HG02678 (cell line): ENCODE measurements at regions not wholly inside any gene's neighbourhood (a gene's known extent, or its start where the extent isn't known, plus 50 kb on each side); places are given as distances from the start of the nearest gene placed in this dataset.
A peak's percentile ranks its signal among the peaks of the same experiment; 100 is the strongest.
"Not testable (repeated sequence)": the region's sequence is repeated elsewhere in the genome, so short reads cannot be mapped to it uniquely, and the experiment has no call there.

ENCODE experiments used
- ATAC-seq: cut with Tn5 transposase; IDR thresholded peaks from one replicate; pipeline ENCODE4 v1.9.1; 2021; ENCODE audit warnings: mild to moderate bottlenecking, moderate library complexity; ENCODE audit not compliant: unreplicated experiment

DNA sequence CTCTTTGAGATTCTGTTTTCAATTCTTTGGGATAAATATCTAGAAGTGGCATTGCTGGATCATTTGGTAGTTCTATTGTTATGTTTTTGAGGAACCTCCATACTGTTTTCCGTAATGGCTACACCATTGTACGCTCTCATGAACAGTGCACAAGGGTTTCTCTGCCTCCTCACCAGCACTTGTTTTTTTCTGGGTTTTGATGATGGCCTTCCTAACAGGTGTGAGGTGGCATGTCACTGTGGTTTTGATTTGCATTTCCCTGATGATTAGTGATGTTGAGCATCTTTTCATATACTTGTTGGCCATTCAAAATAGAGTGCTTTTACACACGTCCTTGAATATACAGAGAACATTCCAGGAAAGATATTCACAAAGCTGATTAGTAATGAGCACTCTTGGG lies 86.8 kb upstream of the ADORA2B start:
- not testable (repeated sequence) for ATAC-seq

DNA sequence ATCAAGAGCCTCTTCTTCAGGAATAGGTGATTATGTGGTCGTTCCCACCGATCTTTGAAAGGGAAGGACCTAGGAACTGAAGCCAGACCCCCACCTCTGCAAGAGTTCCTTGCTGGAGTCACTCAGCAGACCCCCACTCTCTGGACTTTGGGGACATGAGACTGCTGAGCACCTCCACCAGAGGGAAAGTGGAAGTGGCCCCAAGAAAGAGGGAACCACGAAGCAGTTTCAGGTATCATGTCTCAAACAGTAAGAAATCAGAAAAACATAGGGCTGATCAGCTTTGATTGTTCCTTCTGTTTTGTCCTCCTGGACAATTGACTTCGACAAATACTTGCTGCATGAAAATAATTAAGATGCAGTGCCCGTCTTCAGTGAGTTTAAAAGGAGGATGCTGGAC lies 84.2 kb upstream of the ADORA2B start:
- ATAC-seq, result peak; percentile 42

DNA sequence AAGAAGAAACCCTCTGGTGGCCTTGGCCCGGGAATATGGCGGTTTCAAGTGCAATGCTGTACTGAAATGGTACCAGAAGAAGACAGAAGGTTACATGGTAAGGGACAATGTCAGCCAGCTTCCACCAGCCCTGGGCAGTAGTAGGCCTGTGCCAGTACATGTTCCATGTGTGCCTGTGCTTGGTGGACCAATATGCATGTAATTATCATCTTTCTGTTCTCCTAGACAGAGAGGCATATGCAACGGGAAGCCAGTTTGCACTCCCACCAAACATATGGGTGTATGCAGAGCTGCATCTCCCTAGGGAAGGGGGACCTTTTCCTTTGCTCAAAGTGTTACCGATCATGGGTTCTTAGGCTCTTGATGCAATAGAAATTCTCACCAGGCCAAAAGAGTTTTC lies 80.9 kb upstream of the ADORA2B start:
- ATAC-seq, result not testable (repeated sequence)

DNA sequence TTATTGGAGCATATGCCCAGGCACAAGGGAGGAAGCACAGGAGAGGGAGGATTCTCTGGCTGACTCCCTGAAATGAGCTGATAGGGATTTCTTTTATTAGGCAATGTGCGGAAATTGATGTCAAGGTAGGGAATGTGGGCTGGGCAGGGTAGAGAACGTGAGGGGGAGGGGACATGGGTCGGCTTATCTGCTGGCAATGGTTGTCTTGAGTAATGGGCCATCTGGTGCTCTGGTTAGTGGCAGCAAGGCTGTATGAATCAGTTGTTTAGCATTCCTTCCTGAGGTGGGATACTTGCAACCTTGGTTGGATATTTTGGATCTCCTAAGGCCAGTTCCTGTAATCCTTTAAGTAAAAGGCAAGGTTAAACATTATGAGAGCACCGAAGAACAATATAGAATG lies 80.5 kb upstream of the ADORA2B start:
- ATAC-seq, result not testable (repeated sequence)

DNA sequence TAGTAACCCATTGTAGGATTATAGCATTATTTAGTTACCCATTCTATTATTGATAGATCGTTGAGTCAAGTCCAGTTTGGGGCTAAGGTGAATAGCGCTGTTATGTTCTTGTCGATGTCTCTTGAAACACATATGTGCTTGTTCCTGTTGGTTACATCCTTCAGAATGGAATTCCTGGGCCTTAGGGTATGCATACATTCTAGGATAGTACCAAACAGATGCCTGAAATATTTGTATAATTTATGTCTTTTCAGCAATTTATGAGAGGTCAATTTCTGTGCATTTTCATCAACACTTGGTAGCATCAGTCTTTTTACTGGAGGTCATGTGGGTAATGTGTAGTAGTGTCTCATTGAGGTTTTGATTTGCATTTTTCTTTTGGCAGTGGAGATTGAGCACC lies 78.9 kb upstream of the ADORA2B start:
- ATAC-seq, result not testable (repeated sequence)

DNA sequence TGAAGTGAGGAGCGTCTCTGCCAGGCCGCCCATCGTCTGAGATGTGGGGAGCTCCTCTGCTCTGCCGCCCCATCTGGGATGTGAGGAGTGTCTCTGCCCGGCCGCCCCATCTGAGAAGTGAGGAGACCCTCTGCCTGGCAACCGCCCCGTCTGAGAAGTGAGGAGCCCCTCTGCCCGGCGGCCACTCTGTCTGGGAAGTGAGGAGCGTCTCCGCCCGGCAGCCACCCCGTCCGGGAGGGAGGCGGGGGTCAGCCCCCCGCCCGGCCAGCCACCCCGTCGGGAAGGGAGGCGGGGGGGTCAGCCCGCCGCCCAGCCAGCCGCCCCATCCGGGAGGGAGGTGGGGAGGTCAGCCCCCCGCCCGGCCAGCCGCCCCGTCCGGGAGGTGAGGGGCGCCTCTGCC lies 77.6 kb upstream of the ADORA2B start:
- ATAC-seq, result not testable (repeated sequence)

DNA sequence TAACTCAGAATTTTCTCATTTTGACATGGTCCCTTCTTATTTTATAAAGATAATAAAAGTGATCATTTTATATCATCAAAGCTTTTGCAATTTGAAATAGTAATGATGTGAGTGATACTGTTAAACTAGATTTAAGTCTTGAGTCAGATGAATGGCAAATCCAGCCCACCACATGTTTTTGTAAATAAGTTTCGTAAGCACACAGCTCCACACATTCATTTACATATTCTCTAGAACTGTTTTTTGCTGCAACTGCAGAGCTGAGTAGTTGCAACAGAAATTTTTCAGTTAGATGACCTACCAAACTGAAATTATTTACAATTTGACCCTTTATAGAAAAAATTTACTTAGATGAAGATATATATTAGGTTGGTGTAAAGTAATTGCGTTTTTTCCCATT lies 75.1 kb upstream of the ADORA2B start:
- ATAC-seq, result not testable (repeated sequence)

DNA sequence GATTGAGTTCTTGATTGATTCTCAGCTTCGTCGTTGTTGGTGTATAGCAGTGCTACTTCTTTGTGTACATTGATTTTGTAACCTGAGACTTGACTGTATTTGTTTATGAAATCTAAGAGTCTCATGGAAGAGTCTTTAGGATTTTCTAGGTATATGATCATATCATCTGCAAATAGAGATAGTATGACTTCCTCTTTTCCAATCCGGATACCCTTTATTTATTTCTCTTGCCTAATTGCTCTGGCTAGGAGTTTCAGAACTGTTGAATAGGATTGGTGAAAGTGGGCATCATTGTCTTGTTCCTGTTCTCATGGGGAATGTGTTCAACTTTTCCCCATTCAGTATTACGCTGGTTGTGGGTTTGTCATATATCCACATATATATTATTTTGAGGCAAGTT lies 72.3 kb upstream of the ADORA2B start:
- not testable (repeated sequence) for ATAC-seq

DNA sequence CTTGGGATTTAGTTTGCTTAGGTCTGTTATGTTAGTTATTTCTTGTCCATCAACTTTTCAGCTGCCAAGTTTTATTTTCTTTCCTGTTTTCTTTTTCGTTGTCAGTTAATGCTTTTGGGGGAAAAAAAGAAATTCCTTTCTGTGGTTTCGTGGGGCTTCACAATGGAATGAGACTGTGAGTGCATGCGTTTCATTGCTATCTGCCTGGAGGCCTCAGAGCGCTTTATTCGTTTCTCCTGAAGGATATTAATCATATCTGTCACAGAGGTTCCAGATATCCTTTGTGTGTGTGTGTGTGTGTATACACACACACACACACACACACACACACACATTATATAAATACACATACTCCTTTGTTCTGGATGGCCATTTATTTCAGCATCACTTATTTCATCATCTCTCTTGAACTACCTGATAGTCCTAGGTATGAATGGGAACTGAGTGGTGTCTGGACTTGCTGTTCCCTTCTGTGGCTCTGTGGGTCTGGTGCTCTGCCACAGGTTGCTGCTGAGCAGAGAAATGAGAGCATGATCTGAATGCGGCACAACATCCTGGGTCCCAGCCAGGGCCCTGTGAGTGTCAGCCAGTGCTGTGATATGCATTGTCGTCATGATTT lies 66.9 kb upstream of the ADORA2B start:
- ATAC-seq, result not testable (repeated sequence)

DNA sequence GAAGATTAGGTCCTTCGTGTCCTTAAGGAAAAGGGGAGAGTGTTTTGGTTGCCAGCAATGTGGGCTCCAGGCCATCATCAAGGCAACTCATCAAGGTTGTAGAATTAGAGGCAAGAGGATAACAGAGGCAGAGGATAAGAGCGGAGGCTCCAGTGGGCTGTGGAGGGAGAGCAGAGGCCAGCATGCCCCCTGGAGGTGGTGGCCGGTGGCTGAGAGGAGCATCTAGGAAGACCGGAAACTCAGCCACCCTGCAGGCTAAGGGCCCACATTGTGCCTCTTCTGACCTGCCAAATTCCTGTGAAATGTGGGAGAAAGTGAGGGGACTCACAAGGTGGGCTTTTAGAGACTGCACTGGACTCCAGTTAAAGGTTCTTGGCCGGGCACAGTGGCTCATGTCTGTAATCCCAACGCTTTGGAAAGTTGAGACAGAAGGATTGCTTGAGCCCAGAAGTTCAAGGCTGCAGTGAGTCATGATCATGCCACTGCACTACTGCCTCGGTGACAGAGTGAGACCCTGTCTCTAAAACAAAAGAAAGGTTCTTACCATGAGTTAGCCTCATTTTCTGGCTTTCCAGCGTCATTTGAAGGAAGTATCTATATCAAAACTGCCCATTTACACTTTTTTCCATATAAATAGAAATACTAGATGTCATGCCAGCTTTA lies 62.7 kb upstream of the ADORA2B start:
- ATAC-seq, result no peak

DNA sequence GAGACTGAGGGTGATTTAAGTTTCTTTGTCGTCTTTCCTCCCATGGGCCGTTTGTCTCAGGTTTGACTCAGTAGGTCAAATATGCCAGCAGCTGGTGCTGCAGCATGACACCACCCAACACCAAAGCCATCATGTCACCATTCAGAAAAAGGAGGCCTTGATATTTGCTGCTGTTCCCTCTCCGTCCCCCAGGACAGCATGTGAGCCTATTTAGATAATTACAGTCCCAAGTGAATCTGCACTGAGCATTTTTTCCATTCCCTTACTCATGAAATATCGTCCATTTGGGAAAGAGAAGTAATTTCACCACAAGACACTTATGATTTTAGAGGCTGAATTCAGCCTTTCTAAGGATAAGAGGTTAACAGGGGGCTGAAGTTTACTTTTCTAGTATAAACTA lies 62.2 kb upstream of the ADORA2B start:
- ATAC-seq, result no peak

DNA sequence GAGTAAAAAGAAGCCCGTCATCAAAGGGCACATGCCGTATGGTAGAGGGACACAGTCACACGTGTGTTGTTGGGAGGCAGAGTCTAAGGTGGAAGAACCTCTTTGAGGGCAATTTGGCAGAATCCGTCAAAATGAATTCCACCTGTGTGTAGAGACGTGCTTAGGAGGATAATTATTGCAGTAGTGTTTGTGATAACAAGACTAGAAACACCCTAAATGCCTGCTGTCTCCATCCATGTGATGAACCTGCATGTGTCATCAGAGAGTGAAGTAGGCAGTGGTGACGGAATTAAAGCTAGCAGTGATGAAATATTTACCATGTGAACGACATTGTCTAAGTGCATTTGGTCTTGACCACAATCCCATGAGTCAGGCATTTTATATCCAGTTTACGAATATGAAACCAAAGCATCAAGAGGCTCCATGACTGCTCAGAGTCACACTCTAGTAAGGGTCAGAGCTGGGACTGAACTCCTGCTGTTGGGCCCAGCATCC lies 61.3 kb upstream of the ADORA2B start:
- ATAC-seq, result no peak

DNA sequence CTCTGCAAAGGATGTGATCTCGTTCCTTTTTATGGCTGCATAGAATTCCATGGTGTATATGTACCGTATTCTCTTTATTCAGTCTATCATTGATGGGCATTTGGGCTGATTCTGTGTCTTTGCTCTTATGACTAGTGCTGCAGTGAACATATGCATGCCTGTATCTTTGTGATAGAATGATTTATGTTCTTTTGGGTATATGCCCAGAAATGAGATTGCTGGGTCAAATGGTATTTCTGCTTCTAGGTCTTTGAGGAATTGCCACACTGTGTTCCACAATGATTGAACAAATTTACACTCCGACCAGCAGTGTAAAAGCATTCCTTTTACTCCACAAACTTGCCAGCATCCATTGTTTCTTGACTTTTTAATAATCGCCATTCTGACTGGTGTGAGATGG lies 60.2 kb upstream of the ADORA2B start:
- ATAC-seq, result no peak

DNA sequence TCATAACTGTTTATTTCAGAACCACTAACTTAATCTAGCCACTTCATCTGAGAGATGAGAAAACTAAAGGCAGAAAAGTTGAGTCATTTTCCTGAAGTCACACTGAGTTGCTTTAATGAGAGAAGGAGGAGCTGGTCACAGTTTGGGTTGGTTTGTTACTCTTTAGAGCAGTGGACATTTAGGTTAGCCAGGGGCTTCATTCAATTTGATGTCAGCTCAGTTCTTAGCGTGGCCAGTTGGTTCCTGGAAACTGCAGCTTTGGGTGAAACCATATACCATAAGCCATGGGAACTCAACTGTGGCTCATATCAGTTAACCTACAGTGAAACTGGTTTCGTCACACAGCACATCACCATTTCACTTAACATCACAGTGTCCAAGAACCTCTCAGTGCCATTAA lies 59.2 kb upstream of the ADORA2B start:
- no peak for ATAC-seq

DNA sequence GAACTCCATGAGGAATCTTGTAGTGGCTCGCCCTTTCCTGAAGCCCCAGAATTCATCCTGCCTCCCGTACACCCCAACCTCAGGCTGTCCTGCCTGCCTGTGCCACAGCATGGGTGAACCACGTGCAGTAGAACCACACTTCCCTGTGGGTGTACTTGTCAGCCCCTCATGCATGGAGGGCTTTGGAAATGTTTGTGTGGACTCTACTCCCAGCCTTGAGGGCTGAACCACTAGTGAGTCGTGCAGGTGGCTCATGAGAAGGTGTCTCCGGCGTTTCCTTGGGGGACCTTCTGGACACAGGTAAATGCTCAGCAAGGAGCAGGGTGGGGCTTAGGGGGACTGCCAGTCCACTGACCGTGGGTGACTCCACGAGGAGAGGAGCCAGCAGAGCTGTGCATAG lies 58.7 kb upstream of the ADORA2B start:
- no peak for ATAC-seq

DNA sequence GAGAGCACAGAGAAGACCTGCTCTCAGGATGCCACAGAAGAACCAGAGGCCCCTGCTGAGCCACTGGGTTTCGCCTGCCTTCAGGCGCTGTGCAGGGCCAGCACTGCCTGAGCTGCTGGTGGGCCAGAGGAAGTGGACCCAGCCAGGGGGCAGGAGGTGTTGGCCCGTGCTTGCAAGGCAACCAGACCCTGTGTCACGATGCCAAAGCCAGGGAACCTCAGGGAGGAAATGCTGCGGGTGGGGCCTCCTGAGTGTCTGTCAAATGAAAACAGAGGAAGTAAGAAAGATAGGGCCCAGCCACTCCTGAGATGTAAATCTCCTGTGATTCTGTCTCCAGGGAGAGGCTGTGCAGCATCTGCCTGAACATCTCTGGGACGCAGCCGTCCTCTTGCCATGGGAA lies 58.1 kb upstream of the ADORA2B start:
- no peak for ATAC-seq

DNA sequence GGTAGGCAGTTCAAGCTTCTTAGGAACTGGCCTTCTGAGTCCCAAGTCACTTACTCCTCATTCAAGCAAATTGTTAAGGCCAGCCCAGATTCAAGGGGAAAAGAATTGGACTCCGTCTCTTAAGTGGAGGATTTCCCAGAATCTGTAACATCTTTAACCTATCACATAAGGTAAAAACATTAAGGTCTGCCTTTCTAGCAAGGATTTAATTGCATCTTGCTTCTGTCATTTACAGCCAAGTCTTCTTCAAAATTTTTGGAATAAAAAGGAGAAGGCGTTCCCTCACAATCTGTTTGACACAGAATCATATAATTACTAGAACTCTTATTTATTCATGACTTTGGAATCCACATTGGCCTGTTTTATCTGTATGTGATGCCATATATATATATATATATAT lies 56.5 kb upstream of the ADORA2B start:
- no peak for ATAC-seq

DNA sequence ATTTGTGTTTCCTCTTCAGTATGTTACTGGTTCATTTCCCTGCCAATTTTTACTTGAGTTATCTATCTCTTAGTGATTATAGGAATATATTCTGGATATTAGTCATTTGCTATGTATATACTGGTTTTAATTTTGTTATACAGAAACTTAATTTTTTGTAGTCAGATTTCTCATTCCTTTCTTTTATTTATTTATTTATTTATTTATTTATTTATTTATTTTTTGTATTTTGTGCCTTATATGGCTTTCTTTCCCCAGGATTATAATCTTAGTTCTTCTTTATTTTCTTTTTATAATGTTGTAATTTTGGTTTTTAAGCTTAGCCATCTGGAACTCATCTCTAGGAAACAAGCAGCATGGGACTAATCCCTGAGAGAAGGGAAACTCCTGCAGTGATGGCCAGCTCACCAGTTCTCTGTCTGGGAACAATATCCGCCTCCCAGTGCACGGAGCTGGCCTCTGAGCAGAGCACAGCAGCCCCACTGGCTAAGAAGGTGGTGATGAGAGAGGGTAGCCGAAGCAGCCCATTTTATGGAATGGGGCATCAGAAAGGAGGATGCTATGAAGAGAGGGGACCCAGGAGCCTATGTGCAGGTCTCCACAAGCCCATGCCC lies 54.5 kb upstream of the ADORA2B start:
- no peak for ATAC-seq

DNA sequence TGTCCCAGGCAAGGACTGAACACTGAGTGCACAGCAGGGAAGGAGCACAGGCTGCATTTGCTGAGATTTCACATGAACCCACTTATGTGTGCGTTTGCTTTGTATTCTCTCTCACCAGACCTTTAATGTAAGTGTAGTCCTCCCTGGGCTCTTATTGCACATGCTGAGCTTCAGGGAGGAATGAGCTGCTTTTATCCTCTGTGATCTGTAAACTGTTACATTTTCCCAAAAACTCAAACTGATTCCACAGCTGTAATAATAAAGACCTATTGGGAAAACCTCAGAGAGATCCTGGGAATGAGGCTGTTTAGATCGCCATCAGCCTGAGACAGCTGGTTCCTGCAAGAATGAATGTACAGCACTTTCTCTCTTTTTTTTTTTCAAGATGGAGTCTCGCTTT lies 53.6 kb upstream of the ADORA2B start:
- no peak for ATAC-seq

DNA sequence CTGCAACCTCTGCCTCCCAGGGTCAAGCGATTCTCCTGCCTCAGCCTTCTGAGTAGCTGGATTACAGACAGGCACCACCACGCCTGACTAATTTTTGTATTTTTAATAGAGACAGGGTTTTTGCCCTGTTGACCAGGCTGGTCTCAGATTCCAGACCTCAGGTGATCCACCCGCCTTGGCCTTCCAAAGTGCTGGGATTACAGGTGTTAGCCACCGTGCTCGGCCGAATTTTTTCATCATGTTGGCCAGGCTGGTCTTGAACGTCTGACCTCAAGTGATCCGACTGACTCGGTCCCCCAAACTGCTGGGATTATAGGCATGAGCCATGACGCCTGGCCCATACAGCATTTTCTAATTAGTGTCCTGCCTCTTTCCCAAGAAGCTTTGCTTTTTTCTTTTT lies 52.7 kb upstream of the ADORA2B start:
- ATAC-seq, result no peak

DNA sequence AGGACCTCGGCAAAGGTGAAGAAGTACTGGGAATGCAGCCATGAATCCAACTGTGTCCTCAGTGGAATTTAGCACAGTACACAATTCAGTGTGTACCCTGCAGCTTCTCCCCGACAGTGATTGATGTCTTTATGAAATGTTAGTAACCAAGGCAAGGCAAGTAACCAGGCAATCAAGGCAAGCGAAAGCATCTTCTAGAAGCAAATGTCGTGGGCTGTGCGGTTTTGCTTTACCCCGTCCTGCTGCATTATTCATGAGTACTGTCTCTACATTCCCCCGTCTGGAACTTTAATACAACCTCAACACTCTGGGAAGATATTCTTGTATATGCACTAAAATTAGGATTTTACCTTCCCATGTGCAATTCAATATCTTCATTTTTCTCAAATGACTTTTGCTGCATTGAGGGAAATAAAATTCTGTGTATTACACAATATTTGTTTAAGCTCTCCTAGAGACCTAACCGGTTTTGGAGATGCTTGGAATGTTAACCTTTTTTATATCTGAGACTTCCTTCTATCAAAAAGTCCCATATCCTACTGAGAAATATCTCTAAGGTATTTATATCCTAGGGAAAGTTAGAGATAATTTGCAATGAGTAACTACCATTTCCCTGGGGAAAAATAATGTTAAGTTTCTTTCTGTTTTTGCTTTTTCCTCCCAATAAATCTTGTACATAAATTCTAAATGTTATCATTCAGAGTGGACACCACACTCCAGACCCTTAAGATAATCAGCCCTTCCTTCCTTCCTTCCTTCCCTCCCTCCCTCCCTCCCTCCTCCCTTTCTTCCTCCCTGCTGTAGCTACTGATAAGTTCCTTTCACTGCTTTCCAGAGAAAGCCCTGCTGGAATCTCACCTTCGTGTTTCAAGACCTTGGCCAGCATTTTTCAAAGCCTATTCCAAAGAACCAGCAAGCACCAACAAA lies 51.9 kb upstream of the ADORA2B start:
- ATAC-seq, result no peak
